Activated CD4-positive, alpha-beta T cell treated with anti-CD3 and anti-CD28 coated beads for 36 hours (primary cell): ENCODE measurements at regions not wholly inside any gene's neighbourhood (a gene's known extent, or its start where the extent isn't known, plus 50 kb on each side); places are given as distances from the start of the nearest gene placed in this dataset.
"Not testable (repeated sequence)": the region's sequence is repeated elsewhere in the genome, so short reads cannot be mapped to it uniquely, and the experiment has no call there.

ENCODE experiments used
- ATAC-seq: fragments of 200-7000 bp; cut with Tn5 transposase; one replicate; pipeline ENCODE4 v1.10.0; 2021; ENCODE audit warnings: mild to moderate bottlenecking, moderate library complexity
- CTCF ChIA-PET: fragments of 350-600 bp; sonication (Branson Sonifier 250); formaldehyde crosslinking; loops from one replicate; lab custom pipeline; 2021; ENCODE audit warnings: antibody characterized with exemption; lab: Charles Lee
- POLR2A ChIA-PET: fragments of 350-600 bp; sonication (Branson Sonifier 250); formaldehyde crosslinking; loops from one replicate; lab custom pipeline; 2021; ENCODE audit warnings: antibody characterized with exemption, inconsistent platforms; lab: Charles Lee
- DNase-seq: peaks from one replicate; pipeline ENCODE4 v3.0.0-alpha.2; 2020
- H3K27ac Mint-ChIP-seq: one replicate; pipeline ENCODE4 v1.8.0; 2021; ENCODE audit warnings: mixed read lengths
- H3K27me3 Mint-ChIP-seq: one replicate; pipeline ENCODE4 v1.8.0; 2021; ENCODE audit warnings: mixed read lengths
- H3K36me3 Mint-ChIP-seq: one replicate; pipeline ENCODE4 v1.8.0; 2021; ENCODE audit warnings: low read depth, mixed read lengths
- H3K4me1 Mint-ChIP-seq: one replicate; pipeline ENCODE4 v1.8.0; 2021; ENCODE audit warnings: mixed read lengths
- H3K4me3 Mint-ChIP-seq: one replicate; pipeline ENCODE4 v1.8.0; 2021; ENCODE audit warnings: mild to moderate bottlenecking, moderate library complexity, mixed read lengths
- H3K9me3 Mint-ChIP-seq: one replicate; pipeline ENCODE4 v1.8.0; 2021; ENCODE audit warnings: low read depth, mixed read lengths
- intact Hi-C, 2 experiments: fragments of 100-400 bp; cut with DNase I in 1 of 2; cut with micrococcal nuclease in 1 of 2; formaldehyde crosslinking; loops; one replicate each; pipeline versions ENCODE4 v1.14.2 to v1.15.1; 2022 to 2024; cut with DNase I, micrococcal nuclease

DNA sequence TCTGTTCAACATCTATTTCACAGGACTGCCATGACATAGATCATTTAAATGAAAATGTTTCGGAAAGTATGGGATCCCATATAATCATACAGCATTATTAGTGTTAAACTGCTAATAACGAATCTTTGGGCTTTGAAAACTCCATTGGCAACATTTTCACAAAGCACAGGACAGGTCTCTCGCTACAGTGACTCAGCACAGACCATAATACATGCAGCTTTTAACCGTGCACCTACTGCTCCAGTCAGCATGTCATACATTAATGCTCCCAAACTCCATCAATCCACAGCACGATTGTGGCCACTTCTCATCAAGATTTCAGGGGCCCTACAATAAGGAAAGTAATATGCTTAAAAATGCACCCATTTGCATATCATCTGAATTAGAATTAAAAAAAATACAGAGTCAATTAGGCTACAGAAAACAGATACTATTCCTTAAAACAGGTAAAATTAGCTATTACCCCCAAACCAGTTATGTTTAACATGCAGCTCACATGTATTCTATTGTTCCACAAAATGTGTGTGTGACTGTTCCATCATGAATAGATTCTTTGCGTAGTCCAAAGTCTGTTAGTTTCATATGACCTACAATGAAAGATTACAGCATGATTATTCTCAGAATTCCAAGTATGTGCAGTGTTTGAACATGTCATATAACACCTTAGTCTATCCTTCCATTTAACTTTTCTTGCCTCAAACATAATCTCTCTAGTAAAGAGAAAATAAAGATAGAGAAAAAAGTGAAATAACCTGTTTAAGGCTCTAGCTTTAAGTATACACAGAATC is 141.6 kb upstream of the EFCAB3 start:
- CTCF ChIA-PET = not testable (repeated sequence)

DNA sequence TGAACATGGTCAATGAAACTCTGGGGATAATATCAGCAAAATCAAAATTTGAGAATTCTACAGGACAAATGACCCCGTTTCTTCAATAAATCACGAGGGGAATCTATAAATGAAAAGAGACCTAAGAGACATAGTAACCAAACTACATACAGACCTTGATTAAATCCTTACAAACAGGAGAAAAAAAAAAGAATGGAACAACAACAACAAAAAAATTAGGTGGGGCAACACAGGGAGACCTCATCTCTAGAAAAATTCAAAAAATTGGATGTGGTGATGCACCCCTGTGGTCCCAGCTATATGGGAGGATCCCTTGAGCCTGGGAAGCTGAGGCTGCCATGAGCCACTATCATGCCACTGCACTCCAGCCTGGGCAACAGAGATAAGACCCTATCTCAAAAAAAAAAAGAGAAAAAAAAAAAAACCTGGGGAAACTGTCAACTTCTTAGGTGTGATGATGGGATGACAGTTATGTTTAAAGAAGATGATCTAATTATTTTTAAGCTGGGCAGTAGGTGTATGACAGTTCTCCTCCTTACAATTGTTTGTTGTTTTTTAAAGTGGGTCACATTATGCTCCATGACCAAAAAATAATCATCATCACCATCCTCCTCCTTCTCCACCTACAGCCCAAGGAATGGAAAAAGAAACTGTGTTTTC is 146.4 kb upstream of the EFCAB3 start:
- H3K4me1 Mint-ChIP-seq, H3K27ac Mint-ChIP-seq, CTCF ChIA-PET, H3K4me3 Mint-ChIP-seq, H3K27me3 Mint-ChIP-seq, POLR2A ChIA-PET, intact Hi-C loops, DNase-seq, H3K9me3 Mint-ChIP-seq, H3K36me3 Mint-ChIP-seq, ATAC-seq: not testable (repeated sequence)

More for the DNA sequence above, 141.6 kb upstream of the EFCAB3 start:
- H3K36me3 Mint-ChIP-seq, DNase-seq, H3K4me1 Mint-ChIP-seq, H3K9me3 Mint-ChIP-seq, ATAC-seq, H3K27ac Mint-ChIP-seq, H3K4me3 Mint-ChIP-seq, POLR2A ChIA-PET, H3K27me3 Mint-ChIP-seq, intact Hi-C loops: not testable (repeated sequence)

DNA sequence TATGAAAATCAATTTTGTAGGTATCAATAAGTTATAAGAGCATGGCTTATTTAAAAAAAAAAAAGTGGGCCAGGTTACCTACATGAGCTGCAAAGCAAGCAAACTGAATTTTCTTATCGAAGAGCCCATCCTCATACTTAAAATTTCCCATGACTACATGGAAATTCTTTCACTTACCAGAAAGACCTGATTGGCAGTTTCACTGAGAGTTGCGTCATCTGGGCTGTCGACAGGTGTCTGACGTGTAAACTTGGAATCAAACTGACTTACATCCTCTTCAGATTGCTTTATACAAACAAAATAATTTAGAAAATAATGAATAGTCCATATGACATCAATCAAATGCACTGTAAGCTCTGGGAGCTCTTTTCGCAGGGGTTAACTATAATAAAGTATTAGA is 149.1 kb upstream of the EFCAB3 start:
- POLR2A ChIA-PET, ATAC-seq, H3K4me3 Mint-ChIP-seq, intact Hi-C loops, H3K27me3 Mint-ChIP-seq, H3K36me3 Mint-ChIP-seq, CTCF ChIA-PET, H3K9me3 Mint-ChIP-seq, H3K27ac Mint-ChIP-seq, DNase-seq, H3K4me1 Mint-ChIP-seq: not testable (repeated sequence)

DNA sequence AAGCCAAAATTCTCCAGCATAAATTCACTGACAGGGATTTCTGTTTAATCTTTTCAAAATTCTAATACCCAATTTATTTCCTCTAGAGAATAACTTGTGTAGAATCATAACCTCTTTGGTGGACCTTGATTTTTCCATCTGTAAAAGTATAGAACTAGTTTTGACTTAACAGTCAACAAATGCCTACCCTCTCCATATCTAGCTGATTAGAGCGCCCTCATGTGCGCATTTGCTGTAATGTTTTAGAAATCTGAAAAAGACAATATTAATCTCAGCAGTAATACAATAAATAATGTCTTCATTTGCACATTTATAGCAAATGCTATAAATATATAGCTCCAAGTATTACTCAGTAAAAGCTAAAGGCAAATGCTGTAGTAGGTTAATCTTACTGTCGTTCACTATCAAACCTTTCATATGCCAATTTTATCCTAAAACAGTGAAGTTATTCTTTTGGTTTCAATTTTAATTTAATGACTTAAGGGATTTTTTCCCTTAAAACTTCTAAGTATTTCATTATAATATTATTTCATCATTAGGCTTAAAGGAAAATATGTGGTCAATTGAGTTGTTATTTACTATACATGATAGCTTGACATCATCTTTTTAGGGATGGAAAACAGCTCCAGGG is 153.6 kb upstream of the EFCAB3 start:
- H3K27me3 Mint-ChIP-seq, H3K4me3 Mint-ChIP-seq, H3K9me3 Mint-ChIP-seq, H3K4me1 Mint-ChIP-seq, intact Hi-C loops, H3K27ac Mint-ChIP-seq, ATAC-seq, POLR2A ChIA-PET, H3K36me3 Mint-ChIP-seq: not testable (repeated sequence)
- peak; percentile 55 for DNase-seq
- CTCF ChIA-PET = interaction anchor here (0.7 kb wide), 1 partner anchor 799 kb away, joined by 3 read pairs; no protein-coding TSS in a partner anchor

DNA sequence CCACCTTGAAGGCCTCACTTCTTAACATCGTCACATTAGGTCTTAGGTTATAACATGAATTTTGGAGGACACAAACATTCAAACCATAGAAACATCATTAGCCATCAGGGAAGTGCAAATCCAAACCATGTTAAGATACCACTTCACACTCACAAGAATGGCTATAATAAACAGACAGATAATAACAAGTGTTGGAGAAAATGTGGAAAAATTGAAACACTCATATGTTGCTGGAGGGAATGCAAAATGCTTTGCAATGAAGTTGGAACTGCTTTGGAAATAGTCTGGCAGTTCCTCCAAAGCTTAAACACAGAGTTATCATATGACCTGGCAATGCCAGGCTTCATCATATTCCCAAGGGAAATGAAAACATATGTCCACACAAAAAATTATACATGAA is 156.8 kb upstream of the EFCAB3 start:
- DNase-seq, H3K9me3 Mint-ChIP-seq, H3K36me3 Mint-ChIP-seq, intact Hi-C loops, POLR2A ChIA-PET, H3K27me3 Mint-ChIP-seq, H3K27ac Mint-ChIP-seq, H3K4me3 Mint-ChIP-seq, CTCF ChIA-PET, H3K4me1 Mint-ChIP-seq, ATAC-seq: not testable (repeated sequence)

DNA sequence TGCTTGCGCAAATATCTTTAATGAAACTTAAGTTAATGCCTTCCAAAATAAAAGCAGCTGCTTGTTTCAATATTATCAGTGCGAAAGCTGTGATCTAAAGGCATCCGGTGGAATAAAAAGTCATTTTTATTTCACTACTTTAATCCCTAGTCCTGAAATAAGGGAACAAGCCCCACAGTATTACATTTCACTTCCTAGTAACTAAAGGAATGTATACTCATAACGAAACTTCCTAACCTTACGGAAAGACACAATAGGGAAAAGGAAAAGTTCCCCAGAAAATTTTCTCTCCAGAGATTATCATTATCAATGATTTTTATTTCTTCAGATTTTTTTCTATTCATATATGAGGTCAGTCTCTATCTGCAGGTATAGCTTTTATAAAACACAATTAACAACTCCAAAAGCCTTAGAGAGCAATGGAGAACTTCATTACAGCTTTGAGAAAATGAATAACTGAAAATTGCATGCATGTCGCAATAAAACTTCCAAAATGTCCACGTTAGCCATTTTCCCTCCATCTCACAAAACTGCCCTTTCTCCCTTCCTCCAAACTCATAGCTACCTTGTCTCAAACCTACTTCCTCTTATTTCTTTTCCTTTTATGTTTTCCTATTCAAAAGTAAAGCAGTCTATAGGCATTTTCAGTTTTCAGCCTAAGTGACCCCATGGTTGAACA is 154.3 kb upstream of the MED13 start:
- ChIA-PET POLR2A (no interaction called here), CTCF (interaction anchor here (0.7 kb wide), 1 partner anchor 606 kb away, joined by 3 read pairs; no protein-coding TSS in a partner anchor)
- Mint-ChIP-seq H3K9me3 (no peaks in the 10 kb centered on the region), H3K36me3 (no peaks in the 10 kb centered on the region), H3K27me3 (peaks cover 8% of the 10 kb centered on the region), H3K4me3 (no peak overlapping the region), H3K4me1 (no peaks in the 10 kb centered on the region), H3K27ac (no peak overlapping the region)
- ATAC-seq (no peak), DNase-seq (no peak)
- intact Hi-C loops = no loop called here

DNA sequence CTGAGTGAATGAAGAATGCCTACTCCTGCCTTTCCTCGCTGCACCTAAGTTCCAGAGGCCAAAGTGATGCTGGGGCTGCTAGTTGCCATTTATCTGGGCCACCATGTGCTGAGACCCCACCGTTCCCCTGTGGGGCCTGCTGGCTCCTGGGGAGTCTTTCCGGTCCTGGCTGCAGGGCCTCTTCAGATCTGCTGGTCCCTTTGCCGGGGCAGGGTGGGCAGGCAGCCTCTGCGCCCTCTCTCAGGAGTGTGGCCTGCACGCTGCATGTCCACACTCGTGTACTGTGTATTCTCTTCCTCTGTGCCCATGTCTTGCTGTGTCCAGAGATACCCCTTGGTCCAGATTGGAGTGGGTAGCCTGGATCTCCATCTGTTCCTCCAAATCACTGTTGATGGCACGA is 151.8 kb upstream of the MED13 start:
- H3K36me3 Mint-ChIP-seq = no peaks in the 10 kb centered on the region
- H3K27me3 Mint-ChIP-seq = peaks cover 12% of the 10 kb centered on the region
- intact Hi-C loops = no loop called here
- CTCF ChIA-PET = no interaction called here
- no peak for DNase-seq
- no peak overlapping the region for H3K4me3 Mint-ChIP-seq
- H3K9me3 Mint-ChIP-seq = no peaks in the 10 kb centered on the region
- no peak overlapping the region for H3K27ac Mint-ChIP-seq
- ATAC-seq = no peak
- no peaks in the 10 kb centered on the region for H3K4me1 Mint-ChIP-seq
- POLR2A ChIA-PET = no interaction called here

DNA sequence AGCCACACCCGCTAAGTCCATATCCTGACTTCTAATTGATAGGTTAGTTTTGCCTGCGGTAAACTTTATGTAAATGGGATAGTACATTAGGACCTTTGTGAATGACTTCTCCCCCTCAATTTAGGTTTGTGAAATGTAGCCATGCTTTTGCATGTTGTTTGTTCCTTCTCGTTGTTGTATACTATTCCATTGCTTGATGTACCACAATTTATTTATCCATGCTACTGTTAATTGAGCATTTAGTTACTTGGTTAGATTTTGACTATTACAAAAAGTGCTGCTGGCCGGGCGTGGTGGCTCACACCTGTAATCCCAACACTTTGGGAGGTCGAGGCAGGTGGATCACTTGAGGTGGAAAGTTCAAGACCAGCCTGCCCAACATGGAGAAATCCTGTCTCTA is 150.8 kb upstream of the MED13 start:
- CTCF ChIA-PET = interaction anchor here (0.8 kb wide), 1 partner anchor 19 kb away, joined by 3 read pairs; no protein-coding TSS in a partner anchor

DNA sequence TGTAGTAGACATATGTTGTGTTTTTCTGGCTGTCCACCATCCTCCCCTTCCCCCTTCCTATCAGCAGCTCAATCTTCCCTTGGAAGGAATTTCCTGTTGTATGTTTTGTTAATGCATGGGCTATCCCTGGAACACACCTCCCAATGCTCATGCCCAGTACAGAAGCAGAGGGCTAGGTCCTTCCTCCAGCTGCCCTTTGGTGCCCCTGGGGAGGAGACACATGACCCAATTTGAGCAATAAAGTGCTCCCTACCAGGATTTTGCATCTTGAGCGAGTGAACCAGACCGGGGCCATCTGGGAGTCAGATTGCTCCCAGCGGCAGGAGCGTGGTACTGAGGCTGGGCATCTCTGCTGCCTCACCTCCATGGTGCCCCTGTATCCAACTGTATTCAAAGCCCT is 141.5 kb upstream of the MED13 start:
- POLR2A ChIA-PET = no interaction called here
- H3K36me3 Mint-ChIP-seq = no peaks in the 10 kb centered on the region
- H3K4me3 Mint-ChIP-seq = no peak overlapping the region
- no peaks in the 10 kb centered on the region for H3K9me3 Mint-ChIP-seq
- intact Hi-C loops = no loop called here
- no peaks in the 10 kb centered on the region for H3K4me1 Mint-ChIP-seq
- no peak for ATAC-seq
- peaks cover 3% of the 10 kb centered on the region for H3K27me3 Mint-ChIP-seq
- DNase-seq = no peak
- H3K27ac Mint-ChIP-seq = no peak overlapping the region
- CTCF ChIA-PET = no interaction called here

More for the DNA sequence above, 150.8 kb upstream of the MED13 start:
- H3K4me1 Mint-ChIP-seq, H3K27ac Mint-ChIP-seq, ATAC-seq, intact Hi-C loops, POLR2A ChIA-PET, H3K36me3 Mint-ChIP-seq, H3K4me3 Mint-ChIP-seq, DNase-seq, H3K9me3 Mint-ChIP-seq: not testable (repeated sequence)
- H3K27me3 Mint-ChIP-seq = peaks cover 14% of the 10 kb centered on the region

DNA sequence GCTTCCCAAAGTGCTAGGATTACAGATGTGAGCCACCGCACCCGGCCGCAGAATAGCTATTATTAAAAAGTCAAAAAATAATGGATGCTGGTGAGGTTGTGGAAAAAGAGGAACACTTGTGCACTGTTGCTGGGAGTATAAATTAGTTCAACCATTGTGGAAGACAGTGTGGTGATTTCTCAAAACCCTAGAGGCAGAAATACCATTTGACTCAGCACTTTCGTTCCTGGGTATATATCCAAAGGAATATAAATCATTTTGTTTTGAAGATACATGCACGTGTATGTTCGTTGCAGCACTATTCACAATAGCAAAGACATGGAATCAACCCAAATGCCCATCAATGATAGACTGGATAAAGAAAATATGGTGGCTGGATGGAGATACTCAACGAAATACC is 132.1 kb upstream of the MED13 start:
- DNase-seq, intact Hi-C loops, H3K9me3 Mint-ChIP-seq, H3K4me1 Mint-ChIP-seq, H3K36me3 Mint-ChIP-seq, H3K4me3 Mint-ChIP-seq, ATAC-seq, POLR2A ChIA-PET, H3K27me3 Mint-ChIP-seq, H3K27ac Mint-ChIP-seq: not testable (repeated sequence)
- CTCF ChIA-PET = interaction anchor here (0.8 kb wide), 1 partner anchor 18 kb away, joined by 3 read pairs; no protein-coding TSS in a partner anchor

DNA sequence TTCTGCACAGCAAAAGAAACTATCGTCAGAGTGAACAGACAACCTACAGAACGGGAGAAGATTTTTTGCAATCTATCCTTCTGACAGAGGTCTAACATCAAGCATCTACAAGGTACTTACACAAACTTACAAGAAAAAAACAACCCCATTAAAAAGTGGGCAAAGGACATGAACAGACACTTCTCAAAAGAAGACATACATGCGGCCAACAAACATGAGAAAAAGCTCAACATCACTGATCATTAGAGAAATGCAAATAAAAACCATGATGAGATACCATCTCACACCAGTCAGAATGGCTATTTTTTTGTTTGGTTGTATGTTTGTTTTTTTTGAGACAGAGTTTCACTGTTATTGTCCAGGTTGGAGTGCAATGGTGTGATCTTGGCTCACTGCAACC is 131.5 kb upstream of the MED13 start:
- H3K4me1 Mint-ChIP-seq, H3K27ac Mint-ChIP-seq, H3K4me3 Mint-ChIP-seq, H3K27me3 Mint-ChIP-seq, H3K36me3 Mint-ChIP-seq, ATAC-seq, DNase-seq, intact Hi-C loops, H3K9me3 Mint-ChIP-seq, POLR2A ChIA-PET: not testable (repeated sequence)
- CTCF ChIA-PET = interaction anchor here (0.8 kb wide), 1 partner anchor 19 kb away, joined by 3 read pairs; no protein-coding TSS in a partner anchor
